WTC11 (cell line): ENCODE measurements at regions not wholly inside any gene's neighbourhood (a gene's known extent, or its start where the extent isn't known, plus 50 kb on each side); places are given as distances from the start of the nearest gene placed in this dataset.
"Not testable (repeated sequence)": the region's sequence is repeated elsewhere in the genome, so short reads cannot be mapped to it uniquely, and the experiment has no call there.

ENCODE experiments used
- ATAC-seq: fragments of 200-7000 bp; cut with Tn5 transposase; 2 replicates; pipeline ENCODE4 v1.10.0; 2021; ENCODE audit warnings: mild to moderate bottlenecking, moderate library complexity
- CTCF ChIA-PET: fragments of 300-600 bp; sonication (Branson Sonifier 250); formaldehyde crosslinking; loops from one replicate; lab custom pipeline; 2021; ENCODE audit warnings: antibody characterized with exemption; lab: Charles Lee
- POLR2A ChIA-PET: fragments of 350-600 bp; sonication (Branson Sonifier 250); formaldehyde crosslinking; loops from one replicate; lab custom pipeline; 2021; ENCODE audit warnings: antibody characterized with exemption; lab: Charles Lee
- DNase-seq: peaks from one replicate; pipeline ENCODE4 v3.0.0; 2021; ENCODE audit warnings: low spot score
- H3K27ac Mint-ChIP-seq: 2 replicates; pipeline ENCODE4 v1.8.0; 2021; ENCODE audit warnings: mixed read lengths
- H3K27me3 Mint-ChIP-seq: 2 replicates; pipeline ENCODE4 v1.8.0; 2021; ENCODE audit warnings: low read depth, mild to moderate bottlenecking, moderate library complexity, mixed read lengths
- H3K36me3 Mint-ChIP-seq: 2 replicates; pipeline ENCODE4 v1.8.0; 2021; ENCODE audit warnings: mixed read lengths
- H3K4me1 Mint-ChIP-seq: 2 replicates; pipeline ENCODE4 v1.8.0; 2022; ENCODE audit warnings: mixed read lengths
- H3K4me3 Mint-ChIP-seq: 2 replicates; pipeline ENCODE4 v1.8.0; 2021; ENCODE audit warnings: mild to moderate bottlenecking, moderate library complexity, mixed read lengths
- H3K9me3 Mint-ChIP-seq: 2 replicates; pipeline ENCODE4 v1.8.0; 2021; ENCODE audit warnings: mixed read lengths

GRCh38 chrX:3876393-3876792, 162.9 kb upstream of the PRKX start:
- CTCF ChIA-PET, H3K27ac Mint-ChIP-seq, H3K27me3 Mint-ChIP-seq, H3K4me3 Mint-ChIP-seq, POLR2A ChIA-PET, H3K4me1 Mint-ChIP-seq, H3K36me3 Mint-ChIP-seq, H3K9me3 Mint-ChIP-seq, DNase-seq: not testable (repeated sequence)
- ATAC-seq = peak; percentile 66

GRCh38 chrX:3875638-3876037, 162.2 kb upstream of the PRKX start:
- H3K27ac Mint-ChIP-seq, H3K27me3 Mint-ChIP-seq, POLR2A ChIA-PET, H3K4me3 Mint-ChIP-seq, H3K36me3 Mint-ChIP-seq, DNase-seq, H3K4me1 Mint-ChIP-seq, CTCF ChIA-PET, H3K9me3 Mint-ChIP-seq: not testable (repeated sequence)
- ATAC-seq = peak; percentile 68

DNA sequence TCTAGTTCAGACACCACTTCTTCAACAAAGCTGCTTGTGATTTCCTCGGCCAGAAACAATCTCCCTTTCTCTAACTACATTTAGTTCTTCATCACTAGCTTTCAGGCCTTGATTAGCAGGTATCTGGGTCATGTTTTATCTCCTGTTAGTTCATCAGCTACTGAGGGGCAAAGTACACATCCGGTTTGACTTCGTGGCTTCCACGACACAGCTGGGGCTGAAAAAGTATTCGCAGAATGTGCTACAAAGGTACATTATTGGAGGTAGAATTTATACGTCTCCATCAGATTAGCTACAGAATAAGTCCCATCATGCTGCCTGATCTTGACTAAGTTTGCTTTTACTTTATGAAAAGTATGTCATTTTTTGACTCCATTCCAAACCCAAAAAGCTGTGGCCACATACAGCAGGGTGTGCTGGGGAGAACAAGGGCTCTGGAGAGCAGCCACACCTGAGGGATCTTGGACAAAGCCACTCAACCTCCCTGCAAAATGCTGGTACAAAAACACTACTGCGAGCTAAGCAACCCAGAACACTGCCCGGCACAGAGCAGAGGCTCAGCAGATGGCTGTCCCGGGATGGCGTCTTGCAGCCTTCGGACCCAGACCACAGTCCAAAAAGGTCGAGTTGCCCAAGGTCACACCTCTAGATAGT, 158.9 kb upstream of the PRKX start:
- CTCF ChIA-PET, H3K27ac Mint-ChIP-seq, DNase-seq, ATAC-seq, POLR2A ChIA-PET, H3K4me1 Mint-ChIP-seq, H3K9me3 Mint-ChIP-seq, H3K36me3 Mint-ChIP-seq, H3K4me3 Mint-ChIP-seq, H3K27me3 Mint-ChIP-seq: not testable (repeated sequence)

DNA sequence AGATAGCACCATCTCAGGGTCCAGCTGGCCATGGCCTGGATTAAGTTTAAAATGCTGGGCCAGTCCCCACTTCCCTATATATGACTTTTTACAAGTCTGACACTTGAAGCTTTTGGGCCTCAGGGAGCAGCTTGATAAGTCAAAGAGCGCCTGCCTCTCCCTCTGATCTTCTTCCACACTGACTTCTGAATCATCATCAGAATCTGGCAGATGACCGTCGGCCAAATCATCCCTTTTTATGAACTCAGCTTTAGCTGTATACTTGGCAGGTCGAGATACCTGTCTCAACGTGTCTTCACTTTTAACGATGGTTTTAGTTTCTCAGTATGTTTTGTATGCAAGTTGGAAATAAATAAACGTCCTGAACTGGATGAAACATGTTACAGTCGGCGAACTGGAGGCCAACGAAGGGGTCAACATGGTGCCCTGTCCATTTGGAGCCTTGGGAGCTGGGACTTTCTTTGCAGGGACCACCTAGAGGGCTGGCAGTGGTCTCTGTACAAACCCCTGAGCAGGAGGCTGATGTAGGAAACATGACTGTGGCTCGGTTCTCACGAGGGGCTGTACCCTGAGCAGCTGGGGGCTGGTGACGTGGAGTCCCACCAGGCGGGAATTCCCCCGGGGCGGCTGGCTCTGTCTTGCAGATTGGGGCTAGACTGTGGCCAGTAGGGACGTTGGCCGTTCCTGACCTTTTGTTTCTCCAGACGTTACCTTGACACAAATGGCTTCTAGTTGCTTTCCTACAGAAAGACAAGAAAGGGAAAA, 153.8 kb upstream of the PRKX start:
- H3K27ac Mint-ChIP-seq, H3K27me3 Mint-ChIP-seq, H3K9me3 Mint-ChIP-seq, POLR2A ChIA-PET, H3K36me3 Mint-ChIP-seq, ATAC-seq, DNase-seq, CTCF ChIA-PET, H3K4me3 Mint-ChIP-seq, H3K4me1 Mint-ChIP-seq: not testable (repeated sequence)

DNA sequence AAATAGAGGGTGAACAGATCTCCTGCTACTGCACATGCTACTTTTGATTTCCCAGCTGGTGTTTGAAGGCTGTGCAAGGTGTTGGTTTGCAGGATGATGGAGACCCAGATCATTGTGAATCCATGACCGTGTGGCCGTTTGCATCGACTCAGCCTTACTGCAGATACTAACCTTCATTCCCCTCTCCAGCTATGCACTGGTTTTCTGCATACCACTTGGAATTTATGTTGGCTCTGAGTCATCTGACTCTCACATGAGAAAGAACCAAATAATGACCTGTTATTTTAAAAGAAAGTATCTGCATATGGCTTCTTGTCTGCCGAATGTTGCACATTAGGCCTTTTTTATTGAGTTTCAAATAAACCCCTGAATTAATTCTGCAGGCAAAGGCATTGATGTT, 144.9 kb upstream of the PRKX start:
- CTCF ChIA-PET, DNase-seq, POLR2A ChIA-PET, H3K9me3 Mint-ChIP-seq, H3K27ac Mint-ChIP-seq, ATAC-seq, H3K4me3 Mint-ChIP-seq, H3K36me3 Mint-ChIP-seq, H3K27me3 Mint-ChIP-seq, H3K4me1 Mint-ChIP-seq: not testable (repeated sequence)

- H3K27me3 Mint-ChIP-seq, POLR2A ChIA-PET, H3K4me1 Mint-ChIP-seq, H3K36me3 Mint-ChIP-seq, CTCF ChIA-PET, H3K27ac Mint-ChIP-seq, DNase-seq, H3K9me3 Mint-ChIP-seq, H3K4me3 Mint-ChIP-seq: not testable (repeated sequence)
- peak; percentile 94 for ATAC-seq
Measured at GRCh38 chrX:3843522-3844145, 130.2 kb upstream of the PRKX start.

DNA sequence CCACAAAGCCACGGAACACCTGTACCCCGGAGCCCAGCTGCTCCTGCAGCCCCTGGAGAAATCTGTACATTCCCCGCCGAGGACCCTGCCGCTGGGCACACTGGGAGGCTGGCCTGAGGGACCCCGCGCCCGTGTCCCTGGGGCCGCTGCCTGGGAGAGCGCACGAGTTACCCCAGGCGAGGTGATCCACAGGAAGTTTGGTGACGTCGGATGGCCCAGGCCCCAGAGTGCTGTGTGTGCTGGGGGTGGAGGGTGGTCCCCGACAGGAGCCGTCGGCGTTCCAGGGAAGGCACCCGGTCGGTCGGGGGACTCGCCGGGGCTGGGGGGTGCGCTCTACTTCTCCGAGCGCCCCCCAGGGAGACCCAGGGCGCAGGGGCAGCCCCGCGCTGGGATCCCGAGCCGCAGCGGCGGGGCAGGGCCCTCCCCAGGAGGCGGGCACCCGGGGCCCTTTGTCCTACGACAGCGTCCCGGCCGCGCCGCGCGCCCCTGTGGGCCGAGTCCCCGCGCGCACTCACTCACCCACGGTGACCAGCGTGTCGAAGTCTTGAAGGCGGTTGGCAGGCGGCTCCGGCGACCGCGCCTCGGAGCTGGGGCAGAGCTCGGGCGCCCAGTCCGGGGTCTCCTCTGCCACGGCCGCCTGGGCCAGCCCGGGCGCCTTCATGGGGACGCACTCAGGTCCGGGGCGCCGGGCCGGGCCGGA, 129.5 kb upstream of the PRKX start:
- H3K9me3 Mint-ChIP-seq, POLR2A ChIA-PET, CTCF ChIA-PET, H3K27ac Mint-ChIP-seq, H3K36me3 Mint-ChIP-seq, DNase-seq, H3K4me1 Mint-ChIP-seq, H3K27me3 Mint-ChIP-seq: not testable (repeated sequence)
- peak overlapping the region; percentile 46 for H3K4me3 Mint-ChIP-seq
- ATAC-seq = peak; percentile 13

- ATAC-seq, H3K27me3 Mint-ChIP-seq, H3K4me3 Mint-ChIP-seq, H3K36me3 Mint-ChIP-seq, H3K27ac Mint-ChIP-seq, POLR2A ChIA-PET, H3K9me3 Mint-ChIP-seq, DNase-seq, CTCF ChIA-PET, H3K4me1 Mint-ChIP-seq: not testable (repeated sequence)
Measured at GRCh38 chrX:3838754-3839153, 125.3 kb upstream of the PRKX start.

DNA sequence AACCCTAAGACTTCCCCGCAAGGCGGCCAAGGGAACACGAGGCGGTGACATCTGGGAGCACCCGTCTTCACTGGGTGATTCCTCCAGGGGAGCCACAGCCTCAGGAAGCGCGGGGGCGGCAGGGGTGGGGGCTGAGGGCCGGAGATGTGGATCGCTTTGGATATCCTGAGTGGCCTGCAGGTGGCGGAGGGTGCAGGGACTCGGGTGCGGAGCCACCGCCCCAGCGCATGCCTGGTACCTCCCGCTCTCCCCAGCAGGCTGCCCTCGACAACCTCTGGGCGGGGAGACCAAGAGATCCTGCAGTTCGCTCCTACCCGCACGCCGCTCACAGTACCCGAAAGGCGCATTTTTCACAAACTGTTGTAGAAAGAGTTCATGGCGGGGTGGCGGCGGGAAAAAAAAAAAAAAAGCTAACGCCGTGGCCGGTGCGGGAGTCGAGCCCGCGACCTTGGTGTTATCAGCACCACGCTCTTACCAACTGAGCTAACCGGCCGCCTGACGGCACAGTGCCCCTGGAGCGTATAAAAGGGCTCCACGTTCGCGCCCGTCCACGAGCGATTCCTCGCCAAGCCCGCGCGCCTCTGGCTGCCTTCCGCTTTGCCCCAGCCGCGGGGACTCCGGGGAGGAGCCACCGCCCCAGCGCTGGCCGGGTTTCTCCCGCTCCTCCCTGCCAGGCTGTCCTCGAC, 124.7 kb upstream of the PRKX start:
- H3K36me3 Mint-ChIP-seq, H3K4me1 Mint-ChIP-seq, H3K9me3 Mint-ChIP-seq, POLR2A ChIA-PET, H3K27ac Mint-ChIP-seq, H3K27me3 Mint-ChIP-seq, H3K4me3 Mint-ChIP-seq, CTCF ChIA-PET: not testable (repeated sequence)
- ATAC-seq (peak; percentile 74), DNase-seq (peak; percentile 40)

- H3K27ac Mint-ChIP-seq, H3K4me1 Mint-ChIP-seq, H3K9me3 Mint-ChIP-seq, H3K27me3 Mint-ChIP-seq, H3K4me3 Mint-ChIP-seq, DNase-seq, POLR2A ChIA-PET, CTCF ChIA-PET, H3K36me3 Mint-ChIP-seq: not testable (repeated sequence)
- peak; percentile 70 for ATAC-seq
Measured at GRCh38 chrX:3837211-3837610, 123.8 kb upstream of the PRKX start.

- H3K27me3 Mint-ChIP-seq, ATAC-seq, POLR2A ChIA-PET, H3K9me3 Mint-ChIP-seq, H3K27ac Mint-ChIP-seq, H3K4me1 Mint-ChIP-seq, CTCF ChIA-PET, H3K36me3 Mint-ChIP-seq, H3K4me3 Mint-ChIP-seq, DNase-seq: not testable (repeated sequence)
Measured at GRCh38 chrX:3833761-3834542, 120.5 kb upstream of the PRKX start.
